GM12878 (cell line): ENCODE measurements at regions not wholly inside any gene's neighbourhood (a gene's known extent, or its start where the extent isn't known, plus 50 kb on each side); places are given as distances from the start of the nearest gene placed in this dataset.

Source experiments
- CBFB ChIP-seq: IDR thresholded peaks from 2 replicates; pipeline ENCODE4 v1.6.1; 2016; ENCODE audit warnings: antibody characterized with exemption, low read depth
- MEF2A ChIP-seq: IDR thresholded peaks from 2 replicates; pipeline ENCODE4 v1.6.1; 2011; ENCODE audit warnings: low read depth, mild to moderate bottlenecking, low read length, moderate library complexity; ENCODE audit not compliant: insufficient read depth
- MTA3 ChIP-seq: IDR thresholded peaks from 2 replicates; pipeline ENCODE4 v1.6.1; 2012; ENCODE audit warnings: low read length, inconsistent platforms, borderline replicate concordance
- PRDM15 ChIP-seq: fragments of 450-650 bp; formaldehyde crosslinking; IDR thresholded peaks from 2 replicates; pipeline ENCODE4 v1.4.0; 2020; ENCODE audit warnings: mild to moderate bottlenecking, moderate library complexity
- SKIL ChIP-seq: fragments of 450-650 bp; IDR thresholded peaks from 2 replicates; pipeline ENCODE4 v1.6.1; 2017; ENCODE audit warnings: mild to moderate bottlenecking, low read depth, inconsistent platforms; ENCODE audit not compliant: poor library complexity, severe bottlenecking
- TBL1XR1 ChIP-seq: IDR thresholded peaks from 2 replicates; pipeline ENCODE4 v1.6.1; 2012; ENCODE audit warnings: low read depth, low read length, improper control_type of control experiment
- TCF12 ChIP-seq: IDR thresholded peaks from 2 replicates; pipeline ENCODE4 v1.6.1; 2011; ENCODE audit warnings: low read depth, mild to moderate bottlenecking, low read length

GRCh38 chr2:16051841-16052564, 111.7 kb downstream of the MYCN start (continued):
- TF ChIP-seq TBL1XR1 (no peak), PRDM15 (no peak), TCF12 (no peak), MTA3 (no peak), MEF2A (no peak), CBFB (no peak), SKIL (no peak)
